GM10248 (cell line): ENCODE measurements at regions not wholly inside any gene's neighbourhood (a gene's known extent, or its start where the extent isn't known, plus 50 kb on each side); places are given as distances from the start of the nearest gene placed in this dataset.

Experiments used
- CTCF ChIA-PET: fragments of 300-600 bp; sonication (Branson Sonifier 250); formaldehyde crosslinking; extraction: SDS; loops from one replicate; lab custom pipeline; 2021; ENCODE audit warnings: antibody characterized with exemption; lab: Yijun Ruan, JAX
- POLR2A ChIA-PET: fragments of 350-650 bp; sonication (Branson Sonifier 250); formaldehyde crosslinking; extraction: SDS; loops from one replicate; lab custom pipeline; 2020; ENCODE audit warnings: antibody characterized with exemption; lab: Yijun Ruan, JAX
- DNase-seq: peaks from one replicate; pipeline ENCODE4 v3.0.0; 2012; ENCODE audit errors: extremely low spot score
- TF ChIP-seq, protein P1 (sequence below): IDR thresholded peaks from 2 replicates; pipeline ENCODE4 v1.5.1; 2012; ENCODE audit warnings: mild to moderate bottlenecking, low read depth; ENCODE audit errors: extremely low read depth, missing control alignments, control extremely low read depth

DNA sequence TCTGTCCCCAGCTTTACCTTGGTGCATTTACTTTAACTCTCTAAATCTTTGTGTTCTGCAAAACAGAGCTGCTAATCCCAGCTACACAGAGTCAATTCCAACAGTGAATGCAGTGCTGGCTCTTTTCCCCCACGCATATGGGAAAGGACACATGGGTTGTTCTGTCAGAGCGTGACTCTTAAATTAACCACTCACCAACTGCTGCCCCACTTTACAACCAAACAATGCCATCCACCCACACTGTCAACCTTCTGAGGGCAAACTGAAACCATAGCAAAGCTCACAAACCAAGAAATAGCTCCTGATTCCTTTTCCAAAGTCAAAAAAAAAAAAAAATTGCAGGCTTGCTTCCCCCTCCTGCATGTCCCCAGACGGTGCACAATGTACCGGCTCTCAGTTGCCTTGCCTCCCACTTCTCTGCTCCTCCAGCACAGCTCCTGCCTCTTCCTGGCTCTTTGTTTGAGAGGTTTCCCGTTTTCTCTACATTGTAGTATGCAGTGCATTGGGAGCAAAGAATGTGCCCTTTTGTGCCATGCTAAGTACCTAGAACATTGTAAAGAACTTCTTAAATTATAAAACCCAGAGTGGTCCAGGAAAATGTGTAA, 151.5 kb upstream of the DAPK1 start:
- DNase-seq: no peak
- TF ChIP-seq, protein P1, sequence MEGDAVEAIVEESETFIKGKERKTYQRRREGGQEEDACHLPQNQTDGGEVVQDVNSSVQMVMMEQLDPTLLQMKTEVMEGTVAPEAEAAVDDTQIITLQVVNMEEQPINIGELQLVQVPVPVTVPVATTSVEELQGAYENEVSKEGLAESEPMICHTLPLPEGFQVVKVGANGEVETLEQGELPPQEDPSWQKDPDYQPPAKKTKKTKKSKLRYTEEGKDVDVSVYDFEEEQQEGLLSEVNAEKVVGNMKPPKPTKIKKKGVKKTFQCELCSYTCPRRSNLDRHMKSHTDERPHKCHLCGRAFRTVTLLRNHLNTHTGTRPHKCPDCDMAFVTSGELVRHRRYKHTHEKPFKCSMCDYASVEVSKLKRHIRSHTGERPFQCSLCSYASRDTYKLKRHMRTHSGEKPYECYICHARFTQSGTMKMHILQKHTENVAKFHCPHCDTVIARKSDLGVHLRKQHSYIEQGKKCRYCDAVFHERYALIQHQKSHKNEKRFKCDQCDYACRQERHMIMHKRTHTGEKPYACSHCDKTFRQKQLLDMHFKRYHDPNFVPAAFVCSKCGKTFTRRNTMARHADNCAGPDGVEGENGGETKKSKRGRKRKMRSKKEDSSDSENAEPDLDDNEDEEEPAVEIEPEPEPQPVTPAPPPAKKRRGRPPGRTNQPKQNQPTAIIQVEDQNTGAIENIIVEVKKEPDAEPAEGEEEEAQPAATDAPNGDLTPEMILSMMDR: no peak
- CTCF ChIA-PET: interaction anchor here (1.4 to 1.6 kb wide), 2 partner anchors 15 to 26 kb away, joined by 3 read pairs; no protein-coding TSS in a partner anchor
- POLR2A ChIA-PET: interaction anchor here (0.6 kb wide), 1 partner anchor 912 kb away, joined by 3 read pairs; no protein-coding TSS in a partner anchor

DNA sequence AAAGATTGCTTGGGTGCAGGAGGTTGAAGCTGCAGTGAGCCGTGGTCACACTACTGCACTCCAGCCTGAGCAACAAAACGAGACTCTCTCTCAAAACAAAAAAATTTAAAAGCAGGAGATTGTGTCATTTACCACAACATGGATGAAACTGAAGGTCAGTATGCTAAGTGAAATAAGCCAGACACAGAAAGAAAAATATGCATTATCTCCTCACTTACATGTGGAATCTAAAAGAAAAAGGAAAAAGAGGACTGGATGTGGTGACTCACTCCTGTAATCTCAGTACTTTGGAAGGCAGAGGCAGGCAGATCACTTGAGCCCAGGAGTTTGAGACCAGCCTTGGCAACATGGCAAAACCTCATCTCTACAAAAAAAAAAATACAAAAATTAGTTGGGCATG, 146.8 kb upstream of the DAPK1 start:
- no peak for DNase-seq
- TF ChIP-seq, protein P1: no peak
- ChIA-PET POLR2A (no interaction called here), CTCF (no interaction called here)

DNA sequence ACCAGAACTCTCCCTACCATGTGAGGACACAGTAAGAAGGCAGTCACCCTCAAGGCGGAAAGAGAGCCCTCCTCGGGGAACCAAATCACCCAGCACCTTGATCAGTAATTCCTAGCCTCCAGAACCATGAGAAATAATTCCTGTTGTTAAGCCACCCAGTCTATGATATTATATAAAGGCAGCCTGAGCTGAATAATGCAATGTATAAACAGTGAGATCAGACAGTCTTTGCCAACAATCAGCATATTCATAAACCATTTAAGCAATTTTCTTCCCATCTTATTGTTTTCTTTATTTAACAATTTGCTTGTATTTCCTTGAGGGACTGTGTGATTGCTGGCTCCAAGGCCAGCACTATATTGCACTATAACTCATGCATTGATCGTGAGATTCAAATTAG, 144.4 kb upstream of the DAPK1 start:
- POLR2A ChIA-PET: no interaction called here
- TF ChIP-seq, protein P1: no peak
- CTCF ChIA-PET: no interaction called here
- DNase-seq: no peak

DNA sequence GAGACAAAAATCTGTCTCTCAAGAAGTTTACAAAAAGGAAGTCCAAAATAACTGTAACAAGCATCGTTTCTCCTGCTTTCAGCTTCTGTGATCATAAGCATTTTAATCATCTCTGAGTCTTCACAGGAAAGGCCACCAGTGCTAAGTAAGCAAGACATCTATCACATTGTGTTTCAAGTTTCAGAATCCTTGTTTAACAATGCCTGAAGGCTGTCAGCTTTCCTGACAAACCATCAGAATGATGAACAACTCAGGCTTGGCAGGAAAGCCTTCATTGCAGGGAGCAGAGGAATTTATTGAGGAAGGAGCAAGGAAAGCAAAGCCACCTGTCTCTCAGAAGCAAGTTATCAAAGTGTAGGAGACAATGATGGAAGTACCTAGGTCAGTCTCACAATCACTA, 143.5 kb upstream of the DAPK1 start:
- TF ChIP-seq, protein P1: no peak
- DNase-seq: no peak
- CTCF ChIA-PET: no interaction called here
- POLR2A ChIA-PET: no interaction called here

DNA sequence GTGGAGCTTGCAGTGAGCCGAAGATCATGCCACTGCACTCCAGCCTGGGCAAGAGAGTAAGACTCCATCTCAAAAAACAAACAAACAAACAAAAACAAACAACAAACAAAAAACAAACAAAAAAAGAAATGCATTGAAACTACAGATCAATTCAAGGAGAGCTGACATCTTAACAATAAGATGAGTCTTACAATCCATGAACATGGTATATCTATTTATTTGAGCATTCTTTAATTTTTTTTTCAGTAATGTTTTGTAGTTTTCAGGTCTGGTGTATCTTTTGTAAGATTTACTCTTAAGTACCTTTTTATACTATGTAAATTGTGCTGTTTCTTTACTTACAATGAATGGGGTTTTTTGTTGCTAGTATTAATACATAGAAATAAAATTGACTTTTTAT, 140.1 kb upstream of the DAPK1 start:
- ChIA-PET POLR2A (no interaction called here), CTCF (interaction anchor here (1.2 kb wide), 1 partner anchor 21 kb away, joined by 4 read pairs; no protein-coding TSS in a partner anchor)
- no peak for DNase-seq
- TF ChIP-seq, protein P1: no peak

DNA sequence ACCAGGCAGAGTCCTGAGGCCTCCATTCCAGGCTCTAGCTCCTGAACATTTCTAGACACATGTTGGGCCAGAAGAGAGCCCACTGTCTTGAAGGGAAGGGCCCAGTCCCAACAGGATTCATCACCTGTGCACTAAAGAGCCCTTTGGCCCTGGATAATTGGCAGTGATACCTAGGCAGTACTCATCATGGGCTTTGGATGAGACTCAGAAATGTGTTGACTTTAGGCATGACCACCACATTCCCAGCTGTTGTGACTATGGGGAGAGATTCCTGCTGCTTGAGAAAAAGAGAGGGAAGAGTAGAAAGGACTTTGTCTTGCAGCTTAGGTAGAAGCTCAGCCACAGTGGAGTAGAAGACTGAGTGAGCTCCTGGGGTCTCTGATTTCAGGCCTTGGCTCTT, 138.4 kb upstream of the DAPK1 start:
- TF ChIP-seq, protein P1: no peak
- ChIA-PET CTCF (interaction anchor here (1.8 kb wide), 1 partner anchor 8 kb away, joined by 3 read pairs; no protein-coding TSS in a partner anchor), POLR2A (no interaction called here)
- no peak for DNase-seq
